ENCODE measurements at regions not wholly inside any gene's neighbourhood (a gene's known extent, or its start where the extent isn't known, plus 50 kb on each side); places are given as distances from the start of the nearest gene placed in this dataset.
"Not testable (repeated sequence)": the region's sequence is repeated elsewhere in the genome, so short reads cannot be mapped to it uniquely, and the experiment has no call there.

- DNase-seq (ENCODE audit: low read depth): no peak
Observed at GRCh38 chr4:101670370-101670769, 120.2 kb upstream of the BANK1 start.

- no peak for DNase-seq (ENCODE audit: low read depth)
Observed at GRCh38 chr4:101669832-101670188, 120.7 kb upstream of the BANK1 start.

GRCh38 chr4:101669138-101669831, 121.2 kb upstream of the BANK1 start:
- DNase-seq (ENCODE audit: low read depth): no peak

GRCh38 chr4:101667348-101667747, 123.2 kb upstream of the BANK1 start:
- DNase-seq (ENCODE audit: low read depth): no peak

GRCh38 chr4:101660607-101661006, 129.9 kb upstream of the BANK1 start:
- DNase-seq (ENCODE audit: low read depth): no peak

GRCh38 chr4:101655857-101656256, 134.7 kb upstream of the BANK1 start:
- no peak for DNase-seq (ENCODE audit: low read depth)

- no peak for DNase-seq (ENCODE audit: low read depth)
Observed at GRCh38 chr4:101655005-101655404, 135.5 kb upstream of the BANK1 start.

- no peak for DNase-seq (ENCODE audit: low read depth)
Observed at GRCh38 chr4:101651778-101652177, 138.8 kb upstream of the BANK1 start.

- DNase-seq (ENCODE audit: low read depth): no peak
Observed at GRCh38 chr4:101649790-101650515, 140.6 kb upstream of the BANK1 start.

GRCh38 chr4:101647710-101648034, 142.9 kb upstream of the BANK1 start:
- DNase-seq (ENCODE audit: low read depth): no peak

- no peak for DNase-seq (ENCODE audit: low read depth)
Observed at GRCh38 chr4:101644516-101644915, 146.0 kb upstream of the BANK1 start.

GRCh38 chr4:101643186-101643837, 147.2 kb upstream of the BANK1 start:
- DNase-seq (ENCODE audit: low read depth): no peak

- DNase-seq (ENCODE audit: low read depth): not testable (repeated sequence)
Observed at GRCh38 chr4:101632766-101633165, 157.8 kb upstream of the BANK1 start.

GRCh38 chr4:101630319-101630986, 160.1 kb upstream of the BANK1 start:
- DNase-seq (ENCODE audit: low read depth): no peak

GRCh38 chr4:101621120-101621519, 169.4 kb upstream of the BANK1 start:
- DNase-seq (ENCODE audit: low read depth): no peak

- no peak for DNase-seq (ENCODE audit: low read depth)
Observed at GRCh38 chr4:101615652-101616051, 174.9 kb upstream of the BANK1 start.

GRCh38 chr4:101606989-101607388, 183.5 kb upstream of the BANK1 start:
- not testable (repeated sequence) for DNase-seq (ENCODE audit: low read depth)

GRCh38 chr4:101604976-101605375, 185.6 kb upstream of the BANK1 start:
- DNase-seq (ENCODE audit: low read depth): no peak

- DNase-seq (ENCODE audit: low read depth): no peak
Observed at GRCh38 chr4:101600287-101600686, 190.2 kb upstream of the BANK1 start.

- no peak for DNase-seq (ENCODE audit: low read depth)
Observed at GRCh38 chr4:101599620-101600019, 190.9 kb upstream of the BANK1 start.

- DNase-seq (ENCODE audit: low read depth): no peak
Observed at GRCh38 chr4:101596781-101597552, 193.6 kb upstream of the BANK1 start.

GRCh38 chr4:101594588-101594987, 195.9 kb upstream of the BANK1 start:
- DNase-seq (ENCODE audit: low read depth): no peak

All from HS-27A (cell line).